SU-DHL-6 (cell line): ENCODE measurements at regions not wholly inside any gene's neighbourhood (a gene's known extent, or its start where the extent isn't known, plus 50 kb on each side); places are given as distances from the start of the nearest gene placed in this dataset.
"Not testable (repeated sequence)": the region's sequence is repeated elsewhere in the genome, so short reads cannot be mapped to it uniquely, and the experiment has no call there.

Source experiments
- H2AFZ ChIP-seq: fragments of 200-600 bp; sonication (generic); 2 replicates; pipeline ENCODE4 v1.6.1; 2014; ENCODE audit warnings: low read depth, mild to moderate bottlenecking, moderate library complexity, mixed read lengths, antibody characterized with exemption, low read length; ENCODE audit not compliant: severe bottlenecking
- H3F3A ChIP-seq: fragments of 200-600 bp; shearing (Covaris generic); 2 replicates; pipeline ENCODE4 v1.6.0; 2016; ENCODE audit warnings: antibody characterized with exemption, mild to moderate bottlenecking; ENCODE audit not compliant: insufficient read depth
- H3K27ac ChIP-seq: fragments of 200-600 bp; sonication (generic); 2 replicates; pipeline ENCODE4 v1.5.1; 2016; ENCODE audit warnings: low read depth, mild to moderate bottlenecking, low read length, moderate library complexity, mixed read lengths
- H3K27me3 ChIP-seq: fragments of 200-600 bp; sonication (generic), shearing (Covaris generic); 2 replicates; pipeline ENCODE4 v1.6.0; 2014; ENCODE audit warnings: mild to moderate bottlenecking, low read length
- H3K36me3 ChIP-seq: fragments of 200-600 bp; sonication (generic); 2 replicates; pipeline ENCODE4 v1.6.1; 2014; ENCODE audit warnings: mild to moderate bottlenecking, low read length, mixed read lengths
- H3K4me2 ChIP-seq: fragments of 300-600, 200-600 bp; shearing (Covaris generic), sonication (generic); 2 replicates; pipeline ENCODE4 v1.6.0; 2014; ENCODE audit warnings: low read length, low read depth, mild to moderate bottlenecking; ENCODE audit not compliant: poor library complexity, severe bottlenecking
- H3K4me3 ChIP-seq: fragments of 200-600 bp; sonication (generic); 2 replicates; pipeline ENCODE4 v1.5.1; 2014; ENCODE audit warnings: antibody characterized with exemption, low read length, mild to moderate bottlenecking, mixed read lengths; ENCODE audit not compliant: insufficient read depth, poor library complexity, severe bottlenecking
- H3K79me2 ChIP-seq: fragments of 200-600 bp; sonication (generic); 2 replicates; pipeline ENCODE4 v1.6.1; 2014; ENCODE audit warnings: mild to moderate bottlenecking, low read length, moderate library complexity; ENCODE audit not compliant: insufficient read depth
- H3K9ac ChIP-seq: fragments of 200-600 bp; sonication (generic); 2 replicates; pipeline ENCODE4 v1.7.0; 2014; ENCODE audit warnings: mild to moderate bottlenecking, low read length
- H3K9me2 ChIP-seq: fragments of 200-600 bp; sonication (generic); replicated peaks from 2 replicates; pipeline ENCODE4 v1.6.1; 2014; ENCODE audit warnings: low read length; ENCODE audit not compliant: insufficient read depth
- H3K9me3 ChIP-seq: fragments of 200-600 bp; sonication (generic); 2 replicates; pipeline ENCODE4 v1.6.1; 2014; ENCODE audit warnings: low read length, mixed read lengths; ENCODE audit not compliant: insufficient read depth
- H4K20me1 ChIP-seq: fragments of 200-600 bp; sonication (generic); 2 replicates; pipeline ENCODE4 v1.6.1; 2014; ENCODE audit warnings: low read depth, mild to moderate bottlenecking, antibody characterized with exemption, low read length, moderate library complexity, mixed read lengths
- CTCF ChIP-seq: fragments of 200-600 bp; sonication (generic); IDR thresholded peaks from one replicate; pipeline ENCODE4 v1.5.1; 2017; ENCODE audit warnings: antibody characterized with exemption, mild to moderate bottlenecking, low read length, moderate library complexity; ENCODE audit not compliant: insufficient read depth, poor library complexity, severe bottlenecking
- EZH2phosphoT487 ChIP-seq: fragments of 200-600 bp; sonication (generic), shearing (Covaris generic); conservative IDR thresholded peaks from 2 replicates; pipeline ENCODE4 v1.6.1; 2018; ENCODE audit warnings: mild to moderate bottlenecking, antibody characterized with exemption, low read length, moderate library complexity, mixed read lengths

GRCh38 chr12:88816201-88816600, 235.9 kb upstream of the KITLG start:
- Histone ChIP-seq H3K9me3 (no peaks in the 10 kb centered on the region), H3K27ac (no peak overlapping the region), H3K9ac (no peak overlapping the region), H3K4me3 (no peak overlapping the region), H3K79me2 (no peaks in the 10 kb centered on the region), H3K36me3 (no peaks in the 10 kb centered on the region), H3F3A (no peaks in the 10 kb centered on the region), H3K27me3 (no peaks in the 10 kb centered on the region), H4K20me1 (no peaks in the 10 kb centered on the region), H3K9me2 (no peaks in the 10 kb centered on the region), H3K4me2 (no peak overlapping the region), H2AFZ (no peak overlapping the region)
- no peak for TF ChIP-seq CTCF
- no peak for TF ChIP-seq EZH2phosphoT487

- Histone ChIP-seq H3K79me2 (no peaks in the 10 kb centered on the region), H3K27me3 (no peaks in the 10 kb centered on the region), H4K20me1 (no peaks in the 10 kb centered on the region), H3K27ac (no peak overlapping the region), H3K36me3 (no peaks in the 10 kb centered on the region), H3K4me3 (no peak overlapping the region), H3F3A (no peaks in the 10 kb centered on the region), H3K9me2 (no peaks in the 10 kb centered on the region), H2AFZ (no peak overlapping the region), H3K9ac (no peak overlapping the region), H3K9me3 (no peaks in the 10 kb centered on the region), H3K4me2 (no peak overlapping the region)
- no peak for TF ChIP-seq EZH2phosphoT487
- no peak for TF ChIP-seq CTCF
Measured at GRCh38 chr12:88814779-88815178, 234.5 kb upstream of the KITLG start.

GRCh38 chr12:88812610-88813009, 232.3 kb upstream of the KITLG start:
- Histone ChIP-seq H3K4me3 (no peak overlapping the region), H3K9ac (no peak overlapping the region), H3K9me3 (no peaks in the 10 kb centered on the region), H3K79me2 (no peaks in the 10 kb centered on the region), H3F3A (no peaks in the 10 kb centered on the region), H4K20me1 (no peaks in the 10 kb centered on the region), H3K4me2 (no peak overlapping the region), H3K9me2 (no peaks in the 10 kb centered on the region), H3K27me3 (no peaks in the 10 kb centered on the region), H3K27ac (no peak overlapping the region), H3K36me3 (no peaks in the 10 kb centered on the region), H2AFZ (no peak overlapping the region)
- TF ChIP-seq CTCF, result no peak
- no peak for TF ChIP-seq EZH2phosphoT487

GRCh38 chr12:88810806-88811205, 230.5 kb upstream of the KITLG start:
- Histone ChIP-seq H3K4me3 (no peak overlapping the region), H4K20me1 (no peaks in the 10 kb centered on the region), H3K4me2 (no peak overlapping the region)

GRCh38 chr12:88809841-88810240, 229.6 kb upstream of the KITLG start:
- not testable (repeated sequence) for H3K36me3 ChIP-seq, H3K4me3 ChIP-seq, H4K20me1 ChIP-seq, H3F3A ChIP-seq, H3K9me3 ChIP-seq, H3K79me2 ChIP-seq, H2AFZ ChIP-seq, H3K27ac ChIP-seq, H3K4me2 ChIP-seq, H3K9ac ChIP-seq, H3K27me3 ChIP-seq, H3K9me2 ChIP-seq

More at GRCh38 chr12:88810806-88811205, 230.5 kb upstream of the KITLG start:
- H3K79me2 ChIP-seq, result no peaks in the 10 kb centered on the region
- no peak overlapping the region for H3K9ac ChIP-seq
- H3F3A ChIP-seq, result no peaks in the 10 kb centered on the region
- no peak overlapping the region for H3K27ac ChIP-seq
- no peaks in the 10 kb centered on the region for H3K9me2 ChIP-seq
- H3K27me3 ChIP-seq, result no peaks in the 10 kb centered on the region
- H3K9me3 ChIP-seq, result no peaks in the 10 kb centered on the region
- TF ChIP-seq EZH2phosphoT487 (no peak), CTCF (no peak)
- no peaks in the 10 kb centered on the region for H3K36me3 ChIP-seq
- H2AFZ ChIP-seq, result no peak overlapping the region
